Activated CD8-positive, alpha-beta memory T cell treated with anti-CD3 and anti-CD28 coated beads for 36 hours (primary cell): ENCODE measurements at regions not wholly inside any gene's neighbourhood (a gene's known extent, or its start where the extent isn't known, plus 50 kb on each side); places are given as distances from the start of the nearest gene placed in this dataset.
"Not testable (repeated sequence)": the region's sequence is repeated elsewhere in the genome, so short reads cannot be mapped to it uniquely, and the experiment has no call there.

Source experiments
- CTCF ChIA-PET: fragments of 350-600 bp; sonication (Branson Sonifier 250); formaldehyde crosslinking; loops from one replicate; lab custom pipeline; 2021; ENCODE audit warnings: antibody characterized with exemption; lab: Charles Lee
- POLR2A ChIA-PET: fragments of 350-600 bp; sonication (Branson Sonifier 250); formaldehyde crosslinking; loops from one replicate; lab custom pipeline; 2021; ENCODE audit warnings: antibody characterized with exemption; lab: Charles Lee

DNA sequence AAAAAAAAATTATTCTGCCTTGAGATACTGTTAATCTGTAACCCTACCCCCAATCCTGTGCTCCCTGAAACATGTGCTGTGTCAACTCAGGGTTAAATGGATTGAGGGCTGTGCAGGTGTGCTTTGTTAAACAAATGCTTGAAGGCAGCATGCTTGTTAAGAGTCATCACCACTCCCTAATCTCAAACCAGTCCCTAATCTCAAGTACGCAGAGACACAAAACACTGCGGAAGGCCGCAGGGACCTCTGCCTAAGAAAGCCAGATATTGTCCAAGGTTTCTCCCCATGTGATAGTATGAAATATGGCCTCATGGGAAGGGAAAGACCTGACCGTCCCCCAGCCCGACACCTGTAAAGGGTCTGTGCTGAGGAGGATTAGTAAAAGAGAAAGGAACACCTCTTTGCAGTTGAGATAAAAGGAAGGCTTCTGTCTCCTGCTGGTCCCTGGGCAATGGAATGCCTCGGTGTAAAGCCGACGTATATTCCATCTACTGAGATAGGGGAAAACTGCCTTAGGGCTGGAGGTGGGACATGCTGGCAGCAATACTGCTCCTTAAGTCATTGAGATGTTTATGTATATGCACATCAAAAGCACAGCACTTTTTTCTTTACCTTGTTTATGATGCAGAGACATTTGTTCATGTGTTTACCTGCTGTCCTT, 402.6 kb downstream of the TBC1D32 start:
- POLR2A ChIA-PET, CTCF ChIA-PET: not testable (repeated sequence)

- CTCF ChIA-PET, POLR2A ChIA-PET: not testable (repeated sequence)
Measured at GRCh38 chr6:120930500-120930899, 403.8 kb downstream of the TBC1D32 start.

DNA sequence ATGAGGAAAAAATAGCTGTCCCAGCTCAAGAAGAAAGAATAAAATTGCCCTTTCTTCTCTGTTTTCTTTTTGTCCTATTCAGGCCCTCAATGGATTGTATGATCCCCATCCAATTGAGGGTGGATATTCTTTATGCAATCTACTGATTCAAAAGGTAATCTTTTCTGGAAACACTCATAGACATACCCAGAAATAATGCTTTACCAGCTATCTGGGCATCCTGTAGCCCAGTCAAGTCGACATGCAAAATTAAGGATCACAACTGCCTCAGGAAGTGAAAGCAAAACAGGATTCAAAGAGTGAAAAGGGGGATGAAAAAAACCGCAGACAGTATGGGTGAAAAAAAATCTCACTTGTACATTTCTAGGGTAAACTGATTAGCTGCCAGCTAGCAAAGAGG, 410.1 kb downstream of the TBC1D32 start:
- POLR2A ChIA-PET: no interaction called here
- CTCF ChIA-PET: no interaction called here

DNA sequence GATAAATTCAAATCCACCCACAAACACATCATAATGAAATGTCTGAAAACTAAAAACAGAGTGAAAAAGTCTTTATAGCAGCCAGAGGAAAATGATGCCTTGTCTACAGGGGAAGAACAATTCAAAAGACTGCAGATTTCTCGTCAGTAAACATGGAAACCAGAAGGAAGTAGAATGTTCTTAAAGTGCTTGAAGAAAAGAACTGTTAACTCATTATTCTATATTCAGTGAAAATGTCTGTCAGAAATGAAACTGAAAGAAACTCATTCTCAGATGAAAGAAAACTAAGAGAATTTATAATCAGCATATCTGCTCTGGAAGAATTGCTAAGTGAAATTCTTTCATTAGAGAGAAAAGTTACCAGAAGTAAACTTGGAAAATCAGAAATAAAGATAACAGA, 416.1 kb downstream of the TBC1D32 start:
- ChIA-PET CTCF (no interaction called here), POLR2A (no interaction called here)

GRCh38 chr6:120916844-120917243, 417.4 kb downstream of the TBC1D32 start:
- ChIA-PET POLR2A (no interaction called here), CTCF (no interaction called here)

DNA sequence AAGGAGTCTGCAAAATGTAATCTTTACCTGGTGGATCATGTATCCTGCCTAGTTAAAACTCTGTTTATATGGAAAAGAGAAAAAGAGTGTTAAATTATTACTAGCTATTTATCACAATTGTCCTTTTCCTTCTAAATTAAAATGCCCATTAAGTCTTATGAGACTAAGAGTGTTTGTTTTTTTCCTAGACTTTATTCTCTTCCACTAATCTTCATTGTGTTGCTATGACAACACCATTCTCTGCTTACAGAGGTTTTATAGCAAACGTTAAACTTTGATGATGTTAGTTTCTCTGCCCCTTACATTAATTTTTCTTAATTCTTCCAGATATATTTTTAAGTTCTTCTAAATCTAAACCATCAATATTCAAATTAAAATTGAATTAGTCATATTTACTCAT, 420.8 kb downstream of the TBC1D32 start:
- ChIA-PET POLR2A (no interaction called here), CTCF (no interaction called here)

GRCh38 chr6:120908767-120909166, 425.5 kb downstream of the TBC1D32 start:
- ChIA-PET CTCF (no interaction called here), POLR2A (no interaction called here)

- ChIA-PET POLR2A (no interaction called here), CTCF (no interaction called here)
Measured at GRCh38 chr6:120903836-120904235, 430.4 kb downstream of the TBC1D32 start.

GRCh38 chr6:120899932-120900331, 434.3 kb downstream of the TBC1D32 start:
- POLR2A ChIA-PET: no interaction called here
- CTCF ChIA-PET: no interaction called here

- ChIA-PET CTCF (no interaction called here), POLR2A (no interaction called here)
Measured at GRCh38 chr6:120894077-120894476, 440.2 kb downstream of the TBC1D32 start.

DNA sequence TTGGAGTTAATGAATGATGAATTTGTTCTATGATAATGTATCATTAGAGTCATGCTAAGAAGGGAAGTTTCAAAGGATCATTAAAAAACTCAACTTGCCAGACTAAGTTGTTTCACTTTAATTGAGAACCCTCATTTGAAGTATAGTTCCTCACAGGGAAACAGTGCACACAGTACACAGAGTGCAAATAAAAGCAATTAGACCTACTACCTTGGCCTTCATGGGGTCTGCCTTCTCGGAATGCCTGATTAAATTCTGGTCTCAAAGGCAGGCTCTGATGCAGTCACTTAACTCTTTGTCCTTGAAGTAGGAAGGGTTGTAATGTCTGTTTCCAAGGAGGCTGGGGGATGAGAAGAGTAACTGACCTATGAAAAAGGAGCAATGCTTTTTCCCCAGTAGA, 457.3 kb downstream of the TBC1D32 start:
- ChIA-PET CTCF (no interaction called here), POLR2A (no interaction called here)

DNA sequence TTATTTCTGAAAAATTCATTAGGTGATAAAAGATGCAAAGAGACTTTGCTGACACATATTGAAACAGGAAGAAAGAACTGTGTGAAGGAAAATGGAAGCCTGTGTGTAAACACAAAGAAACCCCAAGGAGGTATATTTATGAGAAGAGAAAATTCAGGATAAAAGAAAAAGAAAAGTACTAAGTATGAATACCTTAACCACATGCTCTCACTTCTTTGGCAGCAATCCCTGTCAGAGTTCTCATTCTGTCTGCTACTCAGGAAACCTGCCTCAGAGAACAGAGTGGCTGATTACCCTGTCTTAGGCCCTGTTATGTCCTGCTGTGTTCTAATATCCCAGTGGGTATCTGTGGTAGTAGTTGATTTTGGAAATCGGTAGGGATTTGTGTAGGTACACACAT, 457.9 kb downstream of the TBC1D32 start:
- ChIA-PET CTCF (no interaction called here), POLR2A (no interaction called here)

DNA sequence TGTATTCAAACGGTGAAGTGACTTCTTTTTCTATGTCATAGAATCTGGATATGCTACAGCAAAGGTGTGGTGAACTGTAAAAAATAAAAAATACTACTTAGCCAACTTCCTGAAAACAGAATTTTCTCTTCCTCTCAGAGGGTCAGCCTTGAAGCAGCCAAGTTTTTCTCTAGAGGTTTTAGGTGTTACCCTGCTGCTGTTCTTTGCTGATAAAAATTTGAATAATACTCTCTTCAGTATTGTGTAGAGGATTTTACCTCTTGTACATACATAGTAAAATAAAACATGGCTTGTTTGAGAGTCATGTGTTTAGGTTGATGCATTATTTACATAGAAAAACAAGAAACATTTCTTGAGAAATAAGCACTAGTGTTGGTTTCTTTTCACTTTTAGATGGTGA, 458.4 kb downstream of the TBC1D32 start:
- ChIA-PET CTCF (no interaction called here), POLR2A (no interaction called here)

- CTCF ChIA-PET: no interaction called here
- POLR2A ChIA-PET: no interaction called here
Measured at GRCh38 chr6:120874422-120874821, 459.9 kb downstream of the TBC1D32 start.

GRCh38 chr6:120873125-120873865, 461.0 kb downstream of the TBC1D32 start:
- ChIA-PET CTCF (no interaction called here), POLR2A (no interaction called here)

DNA sequence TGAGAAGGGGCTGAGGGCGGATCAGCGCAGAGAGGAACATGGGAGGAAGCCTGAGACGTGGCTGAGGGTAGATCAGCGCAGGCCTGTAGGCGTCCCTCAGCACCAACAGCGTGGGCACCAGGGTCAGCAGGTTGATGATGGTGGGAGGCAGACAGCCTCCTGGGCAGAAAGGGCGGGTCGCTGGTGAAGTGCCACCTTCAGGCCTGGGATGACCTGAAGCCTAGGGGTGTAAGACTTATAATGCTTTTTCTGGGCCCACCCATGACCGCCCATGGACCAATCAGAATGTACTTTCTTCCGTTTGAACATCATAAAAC, 462.1 kb downstream of the TBC1D32 start:
- CTCF ChIA-PET: no interaction called here
- POLR2A ChIA-PET: no interaction called here

DNA sequence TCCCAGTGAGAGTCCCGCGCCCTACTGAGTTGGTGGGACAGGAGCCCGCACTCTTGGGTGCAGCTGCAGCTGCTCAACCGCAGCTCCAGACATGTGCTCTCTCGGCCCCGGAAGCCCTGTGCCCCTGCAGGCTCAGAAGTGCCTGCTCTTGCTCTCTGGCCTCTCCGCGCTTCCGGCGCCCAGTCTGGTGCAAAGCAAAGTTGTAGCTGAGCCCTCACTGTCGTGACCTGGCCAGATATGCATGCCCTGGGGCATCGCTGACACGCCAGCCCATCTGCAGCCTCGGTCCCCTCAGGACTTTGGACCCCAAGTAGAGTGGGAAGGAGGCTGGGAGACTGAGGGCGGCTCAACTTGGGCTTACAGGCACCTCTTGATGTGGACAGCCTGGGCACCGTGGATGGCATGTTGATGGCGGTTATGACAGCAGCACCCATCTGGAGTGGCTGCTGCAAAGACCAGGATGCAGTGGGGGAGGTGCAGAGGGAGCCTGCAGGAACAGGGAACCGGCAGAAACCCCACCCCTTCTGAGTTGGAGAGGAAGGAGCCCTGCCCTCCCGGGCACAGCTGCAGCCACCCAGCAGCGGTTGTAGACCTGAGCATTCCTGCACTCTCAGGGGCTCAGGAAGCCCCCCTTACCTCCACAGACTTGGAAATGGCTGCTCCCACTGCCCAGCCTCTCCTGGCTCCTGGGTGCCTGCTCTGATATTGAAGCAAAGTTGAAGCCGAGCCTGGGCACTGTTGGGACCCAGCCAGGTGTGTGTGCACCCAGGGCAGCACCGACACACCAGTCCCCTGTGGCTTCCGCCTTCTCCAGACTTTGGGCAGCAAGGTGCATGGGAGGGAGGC, 462.6 kb downstream of the TBC1D32 start:
- ChIA-PET POLR2A (no interaction called here), CTCF (no interaction called here)

DNA sequence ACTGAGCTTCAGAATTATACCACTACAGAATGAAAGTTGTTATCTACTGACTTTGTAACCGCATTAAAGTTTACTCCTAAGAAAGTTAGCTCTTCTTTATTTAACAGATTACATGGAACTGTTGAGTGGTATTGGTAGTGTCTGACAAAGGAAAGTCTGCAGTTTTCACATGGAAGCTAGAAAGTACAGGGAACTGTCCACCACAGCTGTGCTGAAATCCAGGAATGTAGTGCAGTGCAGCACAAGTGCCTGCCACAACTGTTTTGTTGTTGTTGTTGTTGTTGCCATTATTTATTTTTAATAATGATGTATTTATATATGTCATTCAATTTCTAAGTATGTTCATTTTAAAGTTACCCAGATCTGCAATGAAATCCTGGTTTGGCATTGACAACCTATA, 464.9 kb downstream of the TBC1D32 start:
- ChIA-PET POLR2A (no interaction called here), CTCF (no interaction called here)

GRCh38 chr6:120857422-120857821, 476.9 kb downstream of the TBC1D32 start:
- ChIA-PET CTCF (no interaction called here), POLR2A (no interaction called here)

DNA sequence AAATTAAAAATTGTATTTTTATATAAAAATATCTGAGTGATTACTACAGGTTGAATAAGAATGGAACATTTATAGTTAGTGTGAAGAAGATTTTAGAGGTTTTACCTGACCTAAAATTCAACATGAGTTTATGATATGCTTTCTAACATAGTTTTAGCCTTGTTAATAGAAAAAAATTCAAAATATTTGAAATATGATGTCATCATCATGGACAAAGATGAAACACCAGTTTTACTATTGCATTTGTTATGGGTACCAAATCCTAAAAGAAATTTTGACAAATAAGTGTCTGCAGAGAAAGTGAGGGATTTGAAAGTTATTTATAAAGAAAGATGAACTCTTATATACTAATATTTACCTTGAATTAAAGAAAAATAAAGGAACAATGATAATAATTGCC, 479.7 kb downstream of the TBC1D32 start:
- POLR2A ChIA-PET: no interaction called here
- CTCF ChIA-PET: no interaction called here

- ChIA-PET CTCF (no interaction called here), POLR2A (no interaction called here)
Measured at GRCh38 chr6:120853489-120853888, 480.8 kb downstream of the TBC1D32 start.
